Ascending aorta (tissue), 2 donors: ENCODE measurements at regions not wholly inside any gene's neighbourhood (a gene's known extent, or its start where the extent isn't known, plus 50 kb on each side); places are given as distances from the start of the nearest gene placed in this dataset.

Experiments used
- DNase-seq, 2 donors: peaks; one replicate each; pipeline ENCODE4 v3.0.0-alpha.2; 2019; ENCODE audit warnings: low spot score in 2 of 2
- H3K27ac ChIP-seq, 2 donors: fragments of 200-600 bp; sonication (generic); one replicate each; pipeline ENCODE4 v1.5.1; 2016 to 2017; ENCODE audit warnings: mild to moderate bottlenecking in 1 of 2
- H3K27me3 ChIP-seq: fragments of 200-600 bp; sonication (generic); one replicate; pipeline ENCODE4 v1.5.1; 2017
- H3K36me3 ChIP-seq, 2 donors: fragments of 200-600 bp; sonication (generic); one replicate each; pipeline ENCODE4 v1.5.1; 2016
- H3K4me1 ChIP-seq, 2 donors: fragments of 200-600 bp; sonication (generic); one replicate each; pipeline ENCODE4 v1.5.1; 2016 to 2017; ENCODE audit warnings: mild to moderate bottlenecking in 1 of 2
- H3K4me3 ChIP-seq, 2 donors: fragments of 200-600 bp; sonication (generic); one replicate each; pipeline ENCODE4 v1.5.1; 2016 to 2017; ENCODE audit warnings: mild to moderate bottlenecking in 1 of 2
- H3K9me3 ChIP-seq, 2 donors: fragments of 200-600 bp; sonication (generic); one replicate each; pipeline ENCODE4 v1.5.1; 2016
- intact Hi-C: fragments of 100-400 bp; cut with DNase I; formaldehyde crosslinking; loops from one replicate; pipeline ENCODE4 v1.15.1; 2023
- TF ChIP-seq, protein P1 (sequence below), 3 experiments: fragments of 200-600 bp in 2 of 3; fragments of 450-650 bp in 1 of 3; sonication (generic) in 2 of 3; IDR thresholded peaks; one replicate each; pipeline ENCODE4 v1.5.1; 2016 to 2019; ENCODE audit warnings: antibody characterized with exemption in 3 of 3, mild to moderate bottlenecking in 1 of 3, moderate library complexity in 1 of 3

DNA sequence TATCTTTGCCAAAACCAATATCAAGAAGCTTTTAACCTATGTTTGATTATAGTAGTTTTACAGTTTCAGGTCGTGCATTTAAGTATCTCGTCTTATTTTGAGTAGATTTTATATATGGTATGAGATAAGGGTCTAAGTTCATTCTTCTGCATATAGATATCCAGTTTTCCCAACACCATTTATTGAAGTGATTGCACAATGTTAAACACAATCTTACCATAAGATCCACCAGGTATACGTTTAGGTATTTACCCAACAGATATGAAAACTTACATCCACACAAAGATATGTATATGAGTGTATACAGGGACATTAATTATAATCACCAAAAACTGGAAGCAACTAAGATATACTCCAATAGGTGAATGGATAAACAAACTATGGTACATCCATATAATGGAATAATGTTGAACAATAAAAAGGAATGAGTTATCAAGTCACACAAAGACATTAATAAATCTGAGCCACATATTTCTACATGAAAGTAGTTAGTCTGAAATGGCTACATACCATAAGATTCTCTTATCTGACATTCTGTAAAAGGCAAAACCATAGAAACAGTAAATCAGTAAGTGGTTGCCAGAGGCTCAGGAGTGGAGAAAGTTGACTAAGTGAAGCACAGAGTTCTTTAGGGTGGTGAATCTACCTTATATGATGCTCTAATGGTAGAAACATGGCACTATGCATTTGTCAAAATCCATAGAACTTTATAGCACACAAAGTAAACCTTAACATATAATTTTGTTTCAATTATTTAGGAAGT, 222.6 kb downstream of the NUAK1 start:
- no peaks in the 10 kb centered on the region for H3K36me3 ChIP-seq
- no peak overlapping the region for H3K4me3 ChIP-seq
- TF ChIP-seq, protein P1, sequence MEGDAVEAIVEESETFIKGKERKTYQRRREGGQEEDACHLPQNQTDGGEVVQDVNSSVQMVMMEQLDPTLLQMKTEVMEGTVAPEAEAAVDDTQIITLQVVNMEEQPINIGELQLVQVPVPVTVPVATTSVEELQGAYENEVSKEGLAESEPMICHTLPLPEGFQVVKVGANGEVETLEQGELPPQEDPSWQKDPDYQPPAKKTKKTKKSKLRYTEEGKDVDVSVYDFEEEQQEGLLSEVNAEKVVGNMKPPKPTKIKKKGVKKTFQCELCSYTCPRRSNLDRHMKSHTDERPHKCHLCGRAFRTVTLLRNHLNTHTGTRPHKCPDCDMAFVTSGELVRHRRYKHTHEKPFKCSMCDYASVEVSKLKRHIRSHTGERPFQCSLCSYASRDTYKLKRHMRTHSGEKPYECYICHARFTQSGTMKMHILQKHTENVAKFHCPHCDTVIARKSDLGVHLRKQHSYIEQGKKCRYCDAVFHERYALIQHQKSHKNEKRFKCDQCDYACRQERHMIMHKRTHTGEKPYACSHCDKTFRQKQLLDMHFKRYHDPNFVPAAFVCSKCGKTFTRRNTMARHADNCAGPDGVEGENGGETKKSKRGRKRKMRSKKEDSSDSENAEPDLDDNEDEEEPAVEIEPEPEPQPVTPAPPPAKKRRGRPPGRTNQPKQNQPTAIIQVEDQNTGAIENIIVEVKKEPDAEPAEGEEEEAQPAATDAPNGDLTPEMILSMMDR (IDR thresholded peaks at IDR 0.05) = no peak
- no peaks in the 10 kb centered on the region for H3K4me1 ChIP-seq
- no peak for DNase-seq
- no peaks in the 10 kb centered on the region for H3K9me3 ChIP-seq
- no peaks in the 10 kb centered on the region for H3K27me3 ChIP-seq
- intact Hi-C loops = no loop called here
- H3K27ac ChIP-seq = no peak overlapping the region

DNA sequence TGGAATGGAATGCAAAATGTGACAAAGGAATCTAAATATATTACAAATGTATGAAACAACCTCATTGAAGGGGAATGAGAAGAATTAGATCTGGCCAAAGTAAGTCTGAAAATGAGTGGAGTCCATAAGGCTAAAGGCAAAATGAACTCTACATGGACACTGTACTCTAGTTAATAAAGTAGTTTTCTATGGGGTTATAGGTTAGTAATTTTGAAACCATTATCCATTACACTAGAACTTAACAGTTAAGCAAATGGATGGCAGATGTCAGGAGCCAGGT, 222.1 kb downstream of the NUAK1 start:
- no peaks in the 10 kb centered on the region for H3K36me3 ChIP-seq
- intact Hi-C loops = no loop called here
- H3K4me3 ChIP-seq = no peak overlapping the region
- no peaks in the 10 kb centered on the region for H3K4me1 ChIP-seq
- TF ChIP-seq, protein P1 (IDR thresholded peaks at IDR 0.05) = no peak
- H3K27ac ChIP-seq = no peak overlapping the region
- DNase-seq = no peak
- no peaks in the 10 kb centered on the region for H3K27me3 ChIP-seq
- H3K9me3 ChIP-seq = no peaks in the 10 kb centered on the region

DNA sequence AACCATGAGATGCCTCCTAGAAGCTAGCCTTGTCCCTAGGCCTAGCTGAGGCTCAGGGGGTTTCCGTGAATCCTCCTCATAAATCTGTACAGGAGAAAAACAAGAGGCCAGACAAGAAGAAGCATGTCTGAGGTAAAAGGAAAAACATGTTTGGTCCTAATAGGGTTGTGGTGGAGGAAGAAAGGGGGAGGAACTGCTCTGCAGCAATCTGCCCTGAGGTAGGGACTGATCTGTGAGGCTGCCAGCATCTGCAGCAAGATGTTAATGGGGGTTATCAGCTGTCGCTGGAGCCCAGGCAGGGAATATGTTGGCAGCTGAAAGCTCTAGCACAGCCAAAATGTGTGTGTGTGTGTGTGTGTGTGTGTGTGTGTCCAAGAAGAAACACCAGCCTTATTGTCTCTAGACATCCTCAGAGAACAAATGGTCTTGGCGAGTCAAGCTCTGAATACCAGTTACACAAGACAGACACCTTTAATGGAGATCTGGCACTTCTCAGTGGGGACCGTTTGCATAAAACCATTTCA, 218.5 kb downstream of the NUAK1 start:
- no peaks in the 10 kb centered on the region for H3K9me3 ChIP-seq
- TF ChIP-seq, protein P1 (IDR thresholded peaks at IDR 0.05) = no peak
- H3K27ac ChIP-seq = no peak overlapping the region
- H3K27me3 ChIP-seq = no peaks in the 10 kb centered on the region
- no peaks in the 10 kb centered on the region for H3K36me3 ChIP-seq
- H3K4me3 ChIP-seq = no peak overlapping the region
- intact Hi-C loops = loop anchor here (5.0 kb wide), 1 partner anchor 58 kb away; no protein-coding TSS in a partner anchor
- no peak for DNase-seq
- peaks cover 0 to 8% of the 10 kb centered on the region in 2 donors for H3K4me1 ChIP-seq

DNA sequence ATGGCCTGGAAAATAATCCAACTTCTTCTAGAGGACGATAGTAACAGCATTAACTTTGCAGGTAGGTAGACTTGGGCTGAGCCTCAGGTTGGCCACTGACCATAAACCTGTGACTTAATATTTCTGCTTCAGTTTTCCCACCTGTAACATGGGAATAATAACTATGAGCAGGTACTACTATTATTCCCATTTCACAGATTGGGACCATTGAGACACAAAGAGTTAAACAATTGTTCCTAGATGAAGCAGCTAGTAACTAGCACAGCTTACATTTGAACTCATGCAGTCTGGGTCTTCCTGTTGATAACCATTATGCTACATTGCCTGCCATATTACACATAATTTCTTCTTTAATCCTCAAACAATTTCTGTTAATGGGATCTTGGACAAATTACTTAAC, 217.7 kb downstream of the NUAK1 start:
- TF ChIP-seq, protein P1 (IDR thresholded peaks at IDR 0.05) = no peak
- Histone ChIP-seq H3K27me3 (no peaks in the 10 kb centered on the region), H3K4me1 (peaks cover 0 to 8% of the 10 kb centered on the region in 2 donors), H3K4me3 (no peak overlapping the region), H3K27ac (no peak overlapping the region), H3K9me3 (no peaks in the 10 kb centered on the region), H3K36me3 (no peaks in the 10 kb centered on the region)
- intact Hi-C loops = loop anchor here (5.0 kb wide), 1 partner anchor 59 kb away; no protein-coding TSS in a partner anchor
- no peak for DNase-seq

DNA sequence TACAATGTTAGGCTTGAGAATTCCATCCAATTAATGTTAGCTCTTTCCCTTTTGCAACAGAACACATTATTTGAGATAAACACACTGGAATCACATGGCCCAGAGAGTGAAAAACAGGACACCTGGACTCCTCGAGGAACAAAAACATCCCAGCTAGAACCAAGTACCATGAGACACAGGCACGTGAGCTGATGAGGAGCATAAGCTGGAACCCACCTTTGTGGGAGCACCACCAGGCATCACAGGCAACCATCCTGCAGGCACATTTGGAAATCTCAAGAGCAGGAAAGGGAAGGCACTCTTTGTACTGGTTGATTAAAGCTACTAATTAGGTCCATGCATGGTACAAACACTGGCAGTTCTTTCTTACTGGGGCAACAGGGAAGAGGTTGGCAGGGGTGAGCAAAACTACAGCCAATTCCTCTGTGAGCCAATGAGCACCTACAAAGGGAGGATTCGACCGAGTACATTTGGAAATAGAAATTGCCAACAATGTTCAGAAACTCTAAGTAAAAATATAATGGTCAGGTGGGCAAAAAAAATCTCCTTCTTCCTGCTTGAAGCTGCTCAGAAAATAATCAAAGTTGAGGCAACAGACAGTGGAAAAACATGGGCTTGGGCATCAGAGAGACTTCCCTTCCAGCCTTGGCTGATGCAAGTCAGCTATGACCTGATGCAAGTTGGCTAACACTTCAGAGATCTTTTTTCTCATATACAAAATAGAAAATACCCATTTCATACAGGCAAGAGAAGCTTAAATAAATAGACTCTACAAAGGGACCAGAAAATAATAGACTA, 216.7 kb downstream of the NUAK1 start:
- H3K36me3 ChIP-seq = no peaks in the 10 kb centered on the region
- no peaks in the 10 kb centered on the region for H3K9me3 ChIP-seq
- peaks cover 0 to 8% of the 10 kb centered on the region in 2 donors for H3K4me1 ChIP-seq
- TF ChIP-seq, protein P1 (IDR thresholded peaks at IDR 0.05) = no peak
- intact Hi-C loops = loop anchor here (5.0 kb wide), 1 partner anchor 60 kb away; no protein-coding TSS in a partner anchor
- no peak for DNase-seq
- peak overlapping the region in 1 of 2 donors; percentile 45 for H3K27ac ChIP-seq
- H3K4me3 ChIP-seq = no peak overlapping the region
- no peaks in the 10 kb centered on the region for H3K27me3 ChIP-seq
